DOHH2 (cell line): ENCODE measurements at regions not wholly inside any gene's neighbourhood (a gene's known extent, or its start where the extent isn't known, plus 50 kb on each side); places are given as distances from the start of the nearest gene placed in this dataset.

ENCODE experiments used
- EZH2phosphoT487 ChIP-seq: fragments of 200-600 bp; sonication (generic); IDR thresholded peaks from 2 replicates; pipeline ENCODE4 v1.6.1; 2017; ENCODE audit warnings: borderline replicate concordance, mild to moderate bottlenecking, antibody characterized with exemption, low read length, moderate library complexity, mixed read lengths
- TF ChIP-seq, protein P1 (sequence below): fragments of 200-600 bp; sonication (generic); IDR thresholded peaks from one replicate; pipeline ENCODE4 v1.5.1; 2014; ENCODE audit warnings: antibody characterized with exemption, mild to moderate bottlenecking, low read depth, low read length; ENCODE audit not compliant: poor library complexity, severe bottlenecking

- TF ChIP-seq, protein P1, sequence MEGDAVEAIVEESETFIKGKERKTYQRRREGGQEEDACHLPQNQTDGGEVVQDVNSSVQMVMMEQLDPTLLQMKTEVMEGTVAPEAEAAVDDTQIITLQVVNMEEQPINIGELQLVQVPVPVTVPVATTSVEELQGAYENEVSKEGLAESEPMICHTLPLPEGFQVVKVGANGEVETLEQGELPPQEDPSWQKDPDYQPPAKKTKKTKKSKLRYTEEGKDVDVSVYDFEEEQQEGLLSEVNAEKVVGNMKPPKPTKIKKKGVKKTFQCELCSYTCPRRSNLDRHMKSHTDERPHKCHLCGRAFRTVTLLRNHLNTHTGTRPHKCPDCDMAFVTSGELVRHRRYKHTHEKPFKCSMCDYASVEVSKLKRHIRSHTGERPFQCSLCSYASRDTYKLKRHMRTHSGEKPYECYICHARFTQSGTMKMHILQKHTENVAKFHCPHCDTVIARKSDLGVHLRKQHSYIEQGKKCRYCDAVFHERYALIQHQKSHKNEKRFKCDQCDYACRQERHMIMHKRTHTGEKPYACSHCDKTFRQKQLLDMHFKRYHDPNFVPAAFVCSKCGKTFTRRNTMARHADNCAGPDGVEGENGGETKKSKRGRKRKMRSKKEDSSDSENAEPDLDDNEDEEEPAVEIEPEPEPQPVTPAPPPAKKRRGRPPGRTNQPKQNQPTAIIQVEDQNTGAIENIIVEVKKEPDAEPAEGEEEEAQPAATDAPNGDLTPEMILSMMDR, result no peak
- TF ChIP-seq EZH2phosphoT487, result no peak
Observed at GRCh38 chr5:163995206-163995605, 489.8 kb downstream of the MAT2B start.
